Activated naive CD8-positive, alpha-beta T cell treated with anti-CD3 and anti-CD28 coated beads, Interleukin-2, amount 10 ng/mL, durations not matched to agents 7 days and 5 days (primary cell): ENCODE measurements at regions not wholly inside any gene's neighbourhood (a gene's known extent, or its start where the extent isn't known, plus 50 kb on each side); places are given as distances from the start of the nearest gene placed in this dataset.
A peak's percentile ranks its signal among the peaks of the same experiment; 100 is the strongest.
"Not testable (repeated sequence)": the region's sequence is repeated elsewhere in the genome, so short reads cannot be mapped to it uniquely, and the experiment has no call there.

Experiments
- ATAC-seq: fragments of 150-1000 bp; cut with Tn5 transposase; one replicate; pipeline ENCODE4 v1.10.0; 2021; ENCODE audit warnings: low read depth, moderate library complexity
- POLR2A ChIA-PET: fragments of 350-600 bp; sonication (Branson Sonifier 250); formaldehyde crosslinking; loops from one replicate; lab custom pipeline; 2021; ENCODE audit warnings: antibody characterized with exemption; lab: Charles Lee
- DNase-seq: peaks from one replicate; pipeline ENCODE4 v3.0.0; 2021
- H3K27ac Mint-ChIP-seq: one replicate; pipeline ENCODE4 v1.8.0; 2022; ENCODE audit warnings: mild to moderate bottlenecking, mixed read lengths
- H3K27me3 Mint-ChIP-seq: one replicate; pipeline ENCODE4 v1.8.0; 2022; ENCODE audit warnings: mild to moderate bottlenecking, moderate library complexity, mixed read lengths
- H3K36me3 Mint-ChIP-seq: one replicate; pipeline ENCODE4 v1.8.0; 2021; ENCODE audit warnings: mild to moderate bottlenecking, mixed read lengths
- H3K4me1 Mint-ChIP-seq: one replicate; pipeline ENCODE4 v1.8.0; 2021; ENCODE audit warnings: mixed read lengths
- H3K4me3 Mint-ChIP-seq: one replicate; pipeline ENCODE4 v1.8.0; 2022; ENCODE audit warnings: mild to moderate bottlenecking, moderate library complexity, mixed read lengths
- H3K9me3 Mint-ChIP-seq: one replicate; pipeline ENCODE4 v1.8.0; 2021; ENCODE audit warnings: mixed read lengths

GRCh38 chr20:29687438-29687837 is 1570.0 kb upstream of the DEFB115 start:
- no peak overlapping the region for H3K4me3 Mint-ChIP-seq
- H3K4me1 Mint-ChIP-seq = no peaks in the 10 kb centered on the region
- H3K9me3 Mint-ChIP-seq = peaks cover 10% of the 10 kb centered on the region
- POLR2A ChIA-PET = no interaction called here
- no peak overlapping the region for H3K27ac Mint-ChIP-seq
- no peaks in the 10 kb centered on the region for H3K27me3 Mint-ChIP-seq
- DNase-seq (no peak), ATAC-seq (no peak)
- peaks cover 2% of the 10 kb centered on the region for H3K36me3 Mint-ChIP-seq

GRCh38 chr20:29689411-29690225 is 1567.8 kb upstream of the DEFB115 start:
- no peaks in the 10 kb centered on the region for H3K27me3 Mint-ChIP-seq
- no peaks in the 10 kb centered on the region for H3K4me1 Mint-ChIP-seq
- H3K4me3 Mint-ChIP-seq = peak overlapping the region; percentile 10
- H3K36me3 Mint-ChIP-seq = peaks cover 2% of the 10 kb centered on the region
- H3K9me3 Mint-ChIP-seq = peaks cover 9% of the 10 kb centered on the region
- H3K27ac Mint-ChIP-seq = peak overlapping the region; percentile 56
- peak; percentile 68 for ATAC-seq
- DNase-seq = peak; percentile 40
- POLR2A ChIA-PET = no interaction called here

DNA sequence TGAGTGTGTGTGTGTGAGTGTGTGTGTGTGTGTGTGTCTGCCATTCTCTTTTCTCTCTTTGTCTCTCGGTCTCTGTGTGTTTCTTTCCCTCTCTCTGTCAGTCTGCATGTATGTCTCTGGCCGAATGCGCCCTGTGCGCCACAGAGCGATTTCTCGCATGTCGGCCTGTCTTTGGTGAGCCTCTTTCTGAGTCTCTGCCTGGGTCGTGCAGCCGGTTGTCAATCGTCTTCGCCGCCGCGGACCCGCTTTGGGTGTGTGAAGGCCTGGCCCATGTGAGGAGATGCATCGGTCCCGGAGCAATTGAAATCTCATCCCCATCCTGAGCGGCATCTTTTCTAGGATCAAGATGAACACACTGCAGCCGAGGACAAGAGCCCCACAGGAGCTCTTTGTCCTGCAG is 1567.2 kb upstream of the DEFB115 start:
- POLR2A ChIA-PET = no interaction called here
- Mint-ChIP-seq H3K4me1 (no peaks in the 10 kb centered on the region), H3K9me3 (peaks cover 11% of the 10 kb centered on the region), H3K27me3 (no peaks in the 10 kb centered on the region), H3K27ac (no peak overlapping the region), H3K36me3 (peaks cover 3% of the 10 kb centered on the region), H3K4me3 (peak overlapping the region; percentile 45)
- DNase-seq (no peak), ATAC-seq (no peak)

- H3K27me3 Mint-ChIP-seq = no peaks in the 10 kb centered on the region
- DNase-seq = no peak
- H3K36me3 Mint-ChIP-seq = peaks cover 4% of the 10 kb centered on the region
- ATAC-seq = no peak
- H3K4me1 Mint-ChIP-seq = no peaks in the 10 kb centered on the region
- no peak overlapping the region for H3K27ac Mint-ChIP-seq
- peaks cover 14% of the 10 kb centered on the region for H3K9me3 Mint-ChIP-seq
- POLR2A ChIA-PET = no interaction called here
- H3K4me3 Mint-ChIP-seq = no peak overlapping the region
These were observed 1516.9 kb upstream of the DEFB115 start for GRCh38 chr20:29740601-29740950.

DNA sequence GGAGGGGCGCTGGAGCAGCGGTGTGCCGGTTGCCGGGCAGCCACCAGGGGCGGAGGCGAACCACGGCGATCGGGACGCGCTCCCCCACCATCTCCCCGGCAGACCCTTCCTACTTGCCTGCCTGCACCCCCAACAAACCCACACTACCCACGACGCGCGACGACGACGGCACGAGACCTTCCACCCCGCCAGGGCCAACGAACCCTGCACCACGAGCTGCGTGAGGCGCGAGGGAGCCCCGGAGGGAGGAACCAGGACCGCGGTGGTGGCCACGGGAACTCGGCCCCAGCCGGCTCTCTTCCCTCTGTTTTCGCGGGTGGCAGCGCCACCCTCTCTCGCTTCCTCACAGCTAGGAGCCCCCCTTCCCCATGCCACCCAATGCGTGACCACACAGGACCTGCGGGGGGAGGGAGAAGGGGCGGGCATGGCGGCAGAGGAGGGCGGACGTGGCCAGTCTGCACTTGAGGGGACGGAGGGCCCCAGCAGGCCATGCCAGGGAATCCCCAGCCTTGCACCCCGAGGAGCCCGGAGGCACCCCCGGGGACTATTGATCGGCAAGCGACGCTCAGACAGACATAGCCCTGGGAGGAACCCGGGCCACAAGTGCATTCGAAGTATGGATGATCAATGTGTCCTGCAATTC is 1516.4 kb upstream of the DEFB115 start:
- H3K27me3 Mint-ChIP-seq = no peaks in the 10 kb centered on the region
- peaks cover 4% of the 10 kb centered on the region for H3K36me3 Mint-ChIP-seq
- peaks cover 13% of the 10 kb centered on the region for H3K9me3 Mint-ChIP-seq
- DNase-seq = no peak
- H3K4me1 Mint-ChIP-seq = no peaks in the 10 kb centered on the region
- H3K4me3 Mint-ChIP-seq = no peak overlapping the region
- no peak overlapping the region for H3K27ac Mint-ChIP-seq
- POLR2A ChIA-PET = no interaction called here
- ATAC-seq = no peak

DNA sequence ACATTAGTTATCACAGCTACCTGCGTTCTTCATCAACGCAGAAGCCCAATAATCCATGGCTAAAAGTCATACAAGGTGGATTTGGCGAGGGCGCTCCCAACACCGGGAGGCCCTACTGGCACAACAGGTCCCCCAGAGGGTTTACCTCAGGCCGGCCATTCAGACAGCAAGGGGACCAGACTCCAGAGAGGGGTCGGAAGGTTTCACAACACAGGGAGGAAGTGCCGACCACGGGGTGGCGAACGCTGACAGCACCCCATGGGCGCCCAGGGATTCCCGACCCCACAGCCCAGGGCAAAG is 1515.9 kb upstream of the DEFB115 start:
- H3K27ac Mint-ChIP-seq = no peak overlapping the region
- peaks cover 13% of the 10 kb centered on the region for H3K9me3 Mint-ChIP-seq
- ATAC-seq (no peak), DNase-seq (no peak)
- POLR2A ChIA-PET = no interaction called here
- peaks cover 4% of the 10 kb centered on the region for H3K36me3 Mint-ChIP-seq
- H3K27me3 Mint-ChIP-seq = no peaks in the 10 kb centered on the region
- no peaks in the 10 kb centered on the region for H3K4me1 Mint-ChIP-seq
- H3K4me3 Mint-ChIP-seq = peak overlapping the region; percentile 30

DNA sequence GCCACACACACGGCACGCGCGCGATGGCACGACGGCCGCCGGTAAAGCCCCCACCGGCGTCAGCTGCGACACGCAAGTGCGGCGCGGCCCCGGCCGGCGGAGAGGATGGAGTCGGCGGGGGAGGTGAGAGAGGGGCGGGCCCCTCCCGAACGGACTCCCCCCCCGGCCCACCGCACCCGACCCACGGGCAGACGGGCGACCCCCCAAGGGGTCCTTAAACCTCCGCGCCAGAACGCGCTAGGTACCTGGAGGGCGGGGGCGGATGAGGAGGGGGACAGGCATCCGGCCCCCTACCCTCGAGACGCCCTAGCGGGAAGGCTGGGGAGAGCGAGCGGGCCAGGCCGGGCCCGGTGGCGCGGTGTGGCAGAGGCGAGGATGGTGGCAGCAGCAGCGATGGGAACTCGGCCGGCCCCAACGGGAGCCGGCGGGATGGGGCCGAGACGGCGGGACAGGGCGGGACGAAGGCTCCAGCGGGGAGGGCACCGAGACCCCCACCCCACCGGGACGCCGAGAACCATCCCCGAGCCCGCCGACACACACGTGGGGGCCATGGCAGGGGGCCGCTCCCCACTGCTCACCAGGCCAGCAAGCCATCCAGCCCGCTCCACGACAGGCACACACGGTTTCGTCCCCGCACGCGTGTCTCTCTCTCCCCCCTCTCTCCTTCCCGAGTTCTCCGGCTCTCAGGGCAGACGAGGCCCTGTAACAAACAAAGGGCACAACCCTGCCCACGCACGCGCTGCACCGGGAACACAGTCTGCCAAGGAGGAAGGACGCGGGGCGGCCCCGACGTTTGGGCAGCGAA is 1515.4 kb upstream of the DEFB115 start:
- no peaks in the 10 kb centered on the region for H3K4me1 Mint-ChIP-seq
- no peak overlapping the region for H3K4me3 Mint-ChIP-seq
- ATAC-seq (no peak), DNase-seq (no peak)
- POLR2A ChIA-PET = no interaction called here
- H3K27ac Mint-ChIP-seq = no peak overlapping the region
- no peaks in the 10 kb centered on the region for H3K27me3 Mint-ChIP-seq
- peaks cover 13% of the 10 kb centered on the region for H3K9me3 Mint-ChIP-seq
- H3K36me3 Mint-ChIP-seq = peaks cover 4% of the 10 kb centered on the region

- POLR2A ChIA-PET = no interaction called here
- H3K27me3 Mint-ChIP-seq = no peaks in the 10 kb centered on the region
- peaks cover 4% of the 10 kb centered on the region for H3K36me3 Mint-ChIP-seq
- H3K9me3 Mint-ChIP-seq = peaks cover 10% of the 10 kb centered on the region
- no peak overlapping the region for H3K27ac Mint-ChIP-seq
- DNase-seq = no peak
- H3K4me1 Mint-ChIP-seq = no peaks in the 10 kb centered on the region
- no peak for ATAC-seq
- no peak overlapping the region for H3K4me3 Mint-ChIP-seq
These were observed 1514.8 kb upstream of the DEFB115 start for GRCh38 chr20:29742699-29743100.

GRCh38 chr20:29743101-29743931 is 1514.1 kb upstream of the DEFB115 start:
- H3K27ac Mint-ChIP-seq = no peak overlapping the region
- no peak overlapping the region for H3K4me3 Mint-ChIP-seq
- ATAC-seq (no peak), DNase-seq (no peak)
- H3K4me1 Mint-ChIP-seq = no peaks in the 10 kb centered on the region
- H3K9me3 Mint-ChIP-seq = peaks cover 6% of the 10 kb centered on the region
- POLR2A ChIA-PET = no interaction called here
- H3K36me3 Mint-ChIP-seq = peaks cover 2% of the 10 kb centered on the region
- no peaks in the 10 kb centered on the region for H3K27me3 Mint-ChIP-seq

DNA sequence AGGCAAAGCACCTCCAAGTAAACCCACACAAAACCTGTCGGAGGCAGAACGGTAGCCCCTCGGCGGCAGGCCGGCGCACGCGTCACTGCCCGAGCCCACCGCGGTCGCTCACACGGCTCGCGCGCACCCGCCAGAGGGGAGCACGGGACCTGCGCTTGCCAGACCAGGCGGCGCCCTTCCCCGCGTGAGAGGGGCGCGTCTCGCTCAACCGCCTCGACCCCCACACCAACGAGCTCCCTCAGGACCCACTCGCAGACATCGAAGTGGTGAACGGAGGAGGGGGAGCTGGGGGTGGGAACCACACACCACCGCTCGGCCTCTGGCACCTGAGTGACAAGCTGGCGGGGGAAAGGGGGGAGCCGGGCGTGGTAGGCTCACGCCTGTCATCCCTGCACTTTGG is 1513.4 kb upstream of the DEFB115 start:
- POLR2A ChIA-PET = no interaction called here
- H3K9me3 Mint-ChIP-seq = peaks cover 6% of the 10 kb centered on the region
- H3K27me3 Mint-ChIP-seq = no peaks in the 10 kb centered on the region
- no peak for ATAC-seq
- no peak for DNase-seq
- H3K27ac Mint-ChIP-seq = no peak overlapping the region
- peaks cover 2% of the 10 kb centered on the region for H3K36me3 Mint-ChIP-seq
- no peak overlapping the region for H3K4me3 Mint-ChIP-seq
- H3K4me1 Mint-ChIP-seq = no peaks in the 10 kb centered on the region

DNA sequence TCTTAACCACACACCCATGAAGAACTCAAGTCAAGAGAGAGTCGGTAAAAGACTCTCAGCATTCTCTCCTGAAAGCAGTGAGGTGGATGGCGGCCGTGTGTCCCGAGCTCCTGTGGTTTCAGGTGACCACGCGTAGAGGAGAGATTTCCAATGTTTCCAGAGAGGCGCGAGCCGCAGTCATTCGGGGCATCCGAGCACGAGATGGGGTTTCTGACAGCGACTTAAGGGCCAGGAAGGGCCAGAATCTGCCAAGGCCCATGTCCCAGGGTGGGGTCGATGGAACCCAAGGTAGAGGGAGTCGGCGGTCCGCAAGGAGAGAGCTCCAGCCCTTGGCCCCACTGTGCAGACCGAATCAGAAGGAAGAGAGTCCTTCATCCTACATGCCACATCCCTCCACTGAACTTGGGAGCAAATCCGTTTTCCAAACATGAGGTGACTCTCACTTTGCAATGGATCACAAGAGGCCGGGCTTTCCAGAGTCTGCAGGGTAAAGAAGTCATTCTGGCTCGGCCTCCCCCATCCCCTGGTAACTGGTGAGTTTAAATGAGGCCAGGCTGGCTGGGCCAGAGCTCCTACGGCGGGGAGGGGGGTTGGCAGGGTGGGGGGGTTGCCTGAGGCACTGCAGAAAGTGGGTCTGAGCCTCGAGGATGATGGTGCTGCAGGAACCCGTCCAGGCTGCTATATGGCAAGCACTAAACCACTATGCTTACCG is 1511.8 kb upstream of the DEFB115 start:
- H3K27ac Mint-ChIP-seq, POLR2A ChIA-PET, H3K4me3 Mint-ChIP-seq, H3K4me1 Mint-ChIP-seq, H3K36me3 Mint-ChIP-seq, ATAC-seq, DNase-seq, H3K27me3 Mint-ChIP-seq: not testable (repeated sequence)
- peaks cover 12% of the 10 kb centered on the region for H3K9me3 Mint-ChIP-seq

GRCh38 chr20:29750268-29750899 is 1507.1 kb upstream of the DEFB115 start:
- DNase-seq (no peak), ATAC-seq (no peak)
- Mint-ChIP-seq H3K4me1 (peaks cover 5% of the 10 kb centered on the region), H3K27me3 (no peaks in the 10 kb centered on the region), H3K27ac (no peak overlapping the region), H3K4me3 (no peak overlapping the region), H3K9me3 (peaks cover 28% of the 10 kb centered on the region), H3K36me3 (peaks cover 6% of the 10 kb centered on the region)
- POLR2A ChIA-PET = no interaction called here
